ENCODE measurements at regions not wholly inside any gene's neighbourhood (a gene's known extent, or its start where the extent isn't known, plus 50 kb on each side); places are given as distances from the start of the nearest gene placed in this dataset.

DNA sequence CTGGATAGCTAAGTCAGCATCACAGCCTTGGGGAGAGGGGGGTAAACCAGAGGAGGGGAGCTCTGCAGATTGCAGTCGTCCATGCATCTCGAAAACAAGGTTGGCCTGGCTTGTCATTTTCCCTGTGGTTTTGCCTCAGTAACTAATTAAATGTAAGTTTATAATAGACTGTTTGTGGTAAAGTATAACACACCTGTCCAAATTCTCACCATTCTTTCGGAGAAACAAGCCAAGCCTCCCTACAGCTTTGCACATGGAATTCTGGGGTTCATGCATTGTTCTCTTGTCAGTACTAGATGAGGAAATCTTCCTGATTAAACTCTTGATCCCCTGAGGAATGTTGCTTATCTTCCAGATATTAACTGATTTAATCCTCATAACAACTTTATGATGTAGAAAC lies 1065.2 kb upstream of the FAM98A start:
- Mint-ChIP-seq H3K4me1 (ENCODE audit: low read depth) (no peaks in the 10 kb centered on the region), H3K4me3 (ENCODE audit: unreplicated experiment) (no peak overlapping the region), H3K36me3 (ENCODE audit: low read depth) (no peaks in the 10 kb centered on the region), H3K9me3 (ENCODE audit: low read depth) (peaks cover 2% of the 10 kb centered on the region), H3K27ac (ENCODE audit: unreplicated experiment) (no peak overlapping the region), H3K27me3 (ENCODE audit: low read depth) (no peaks in the 10 kb centered on the region)
- TF ChIP-seq, protein P1, sequence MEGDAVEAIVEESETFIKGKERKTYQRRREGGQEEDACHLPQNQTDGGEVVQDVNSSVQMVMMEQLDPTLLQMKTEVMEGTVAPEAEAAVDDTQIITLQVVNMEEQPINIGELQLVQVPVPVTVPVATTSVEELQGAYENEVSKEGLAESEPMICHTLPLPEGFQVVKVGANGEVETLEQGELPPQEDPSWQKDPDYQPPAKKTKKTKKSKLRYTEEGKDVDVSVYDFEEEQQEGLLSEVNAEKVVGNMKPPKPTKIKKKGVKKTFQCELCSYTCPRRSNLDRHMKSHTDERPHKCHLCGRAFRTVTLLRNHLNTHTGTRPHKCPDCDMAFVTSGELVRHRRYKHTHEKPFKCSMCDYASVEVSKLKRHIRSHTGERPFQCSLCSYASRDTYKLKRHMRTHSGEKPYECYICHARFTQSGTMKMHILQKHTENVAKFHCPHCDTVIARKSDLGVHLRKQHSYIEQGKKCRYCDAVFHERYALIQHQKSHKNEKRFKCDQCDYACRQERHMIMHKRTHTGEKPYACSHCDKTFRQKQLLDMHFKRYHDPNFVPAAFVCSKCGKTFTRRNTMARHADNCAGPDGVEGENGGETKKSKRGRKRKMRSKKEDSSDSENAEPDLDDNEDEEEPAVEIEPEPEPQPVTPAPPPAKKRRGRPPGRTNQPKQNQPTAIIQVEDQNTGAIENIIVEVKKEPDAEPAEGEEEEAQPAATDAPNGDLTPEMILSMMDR (IDR thresholded peaks at IDR 0.05), result no peak
- DNase-seq (ENCODE audit: low spot score), result no peak

DNA sequence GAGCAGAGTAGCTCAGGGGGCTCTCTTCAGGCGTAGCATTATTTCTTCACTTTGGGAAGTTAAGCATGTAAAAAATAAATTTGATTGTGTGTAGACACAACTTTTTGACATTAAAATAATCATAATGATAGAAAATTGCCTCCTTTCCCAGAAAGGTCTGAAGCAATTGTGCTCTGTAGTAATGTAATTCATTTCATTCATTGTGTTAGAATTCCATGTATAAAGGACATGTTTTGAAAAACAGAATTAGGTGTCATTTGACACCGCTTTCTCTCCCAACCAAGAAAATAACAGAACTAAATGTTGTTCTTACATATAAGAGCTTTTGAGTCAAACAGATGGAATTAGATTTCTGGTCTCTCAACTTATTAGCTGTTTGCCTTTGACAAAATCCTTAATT lies 1064.2 kb upstream of the FAM98A start:
- H3K4me3 Mint-ChIP-seq (ENCODE audit: unreplicated experiment), result no peak overlapping the region
- H3K27ac Mint-ChIP-seq (ENCODE audit: unreplicated experiment), result no peak overlapping the region
- H3K36me3 Mint-ChIP-seq (ENCODE audit: low read depth), result no peaks in the 10 kb centered on the region
- H3K4me1 Mint-ChIP-seq (ENCODE audit: low read depth), result no peaks in the 10 kb centered on the region
- TF ChIP-seq, protein P1 (IDR thresholded peaks at IDR 0.05), result no peak
- DNase-seq (ENCODE audit: low spot score), result no peak
- H3K9me3 Mint-ChIP-seq (ENCODE audit: low read depth), result peaks cover 3% of the 10 kb centered on the region
- no peaks in the 10 kb centered on the region for H3K27me3 Mint-ChIP-seq (ENCODE audit: low read depth)

DNA sequence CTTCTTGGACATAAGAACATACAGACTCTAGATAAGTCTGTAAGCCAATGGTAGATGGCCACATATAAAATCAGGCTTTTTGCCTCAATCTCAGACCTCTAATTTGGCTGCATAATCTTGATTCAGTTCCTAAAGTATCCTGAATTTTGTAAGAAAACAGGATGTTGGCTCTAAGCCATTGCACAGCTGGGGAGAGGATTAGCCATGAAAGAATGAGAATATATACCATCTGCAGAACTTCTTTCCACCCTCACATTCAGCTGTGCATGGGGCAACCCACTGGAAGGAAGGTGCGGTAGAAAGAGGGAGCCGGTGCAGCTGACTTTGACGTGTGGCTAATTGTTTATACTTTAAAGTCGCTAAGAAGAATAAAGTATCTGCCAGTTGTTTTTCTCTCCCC lies 1061.6 kb upstream of the FAM98A start:
- no peak overlapping the region for H3K27ac Mint-ChIP-seq (ENCODE audit: unreplicated experiment)

DNA sequence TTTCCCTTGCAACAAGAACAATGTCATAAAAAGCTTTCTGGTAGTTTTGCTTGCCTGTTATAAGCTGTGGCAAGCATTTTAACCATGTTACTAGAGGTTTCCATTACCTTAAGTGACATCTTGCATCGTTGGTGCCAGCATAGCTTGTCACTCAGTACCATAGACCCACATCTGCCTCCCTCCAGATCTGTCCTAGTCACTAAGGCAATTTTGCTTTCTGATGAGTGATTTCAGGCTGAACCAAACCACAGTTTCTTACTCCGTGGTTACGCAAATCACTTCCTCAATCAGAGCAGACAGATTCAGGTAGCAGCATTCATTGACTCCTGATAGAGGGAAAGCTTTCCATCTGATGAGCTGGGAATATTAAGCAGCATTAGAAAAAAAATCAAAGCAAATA lies 1057.5 kb upstream of the FAM98A start:
- H3K36me3 Mint-ChIP-seq (ENCODE audit: low read depth), result no peaks in the 10 kb centered on the region
- no peaks in the 10 kb centered on the region for H3K27me3 Mint-ChIP-seq (ENCODE audit: low read depth)
- peaks cover 9% of the 10 kb centered on the region for H3K9me3 Mint-ChIP-seq (ENCODE audit: low read depth)
- H3K4me1 Mint-ChIP-seq (ENCODE audit: low read depth), result no peaks in the 10 kb centered on the region
- H3K4me3 Mint-ChIP-seq (ENCODE audit: unreplicated experiment), result no peak overlapping the region
- no peak overlapping the region for H3K27ac Mint-ChIP-seq (ENCODE audit: unreplicated experiment)
- TF ChIP-seq, protein P1 (IDR thresholded peaks at IDR 0.05), result no peak
- DNase-seq (ENCODE audit: low spot score), result no peak

More for the DNA sequence above, 1061.6 kb upstream of the FAM98A start:
- no peak overlapping the region for H3K4me3 Mint-ChIP-seq (ENCODE audit: unreplicated experiment)
- TF ChIP-seq, protein P1 (IDR thresholded peaks at IDR 0.05), result no peak
- no peaks in the 10 kb centered on the region for H3K4me1 Mint-ChIP-seq (ENCODE audit: low read depth)
- peaks cover 3% of the 10 kb centered on the region for H3K9me3 Mint-ChIP-seq (ENCODE audit: low read depth)
- DNase-seq (ENCODE audit: low spot score), result no peak
- no peaks in the 10 kb centered on the region for H3K27me3 Mint-ChIP-seq (ENCODE audit: low read depth)
- H3K36me3 Mint-ChIP-seq (ENCODE audit: low read depth), result no peaks in the 10 kb centered on the region

DNA sequence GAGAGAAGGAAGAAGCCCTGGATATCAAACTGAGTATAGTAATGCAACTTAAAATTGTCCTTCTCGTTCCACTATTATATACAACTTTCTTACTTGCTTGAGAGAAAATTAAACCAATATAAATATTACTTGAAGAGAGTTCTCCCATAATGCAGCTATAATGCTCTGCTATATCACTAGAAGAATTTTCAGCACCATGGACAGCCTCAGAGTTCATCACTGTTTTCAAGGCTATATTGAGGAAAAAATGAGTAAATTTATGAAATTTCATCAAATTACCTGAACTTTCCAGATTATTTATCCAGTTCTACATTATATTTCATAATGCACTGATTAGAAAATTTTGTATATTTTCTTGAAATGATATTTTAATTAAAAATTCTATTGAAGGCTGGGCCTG lies 1053.5 kb upstream of the FAM98A start:
- DNase-seq (ENCODE audit: low spot score), result no peak
- Mint-ChIP-seq H3K4me1 (ENCODE audit: low read depth) (no peaks in the 10 kb centered on the region), H3K9me3 (ENCODE audit: low read depth) (peaks cover 12% of the 10 kb centered on the region), H3K36me3 (ENCODE audit: low read depth) (no peaks in the 10 kb centered on the region), H3K27ac (ENCODE audit: unreplicated experiment) (no peak overlapping the region), H3K4me3 (ENCODE audit: unreplicated experiment) (no peak overlapping the region), H3K27me3 (ENCODE audit: low read depth) (no peaks in the 10 kb centered on the region)
- TF ChIP-seq, protein P1 (IDR thresholded peaks at IDR 0.05), result no peak
